Choroid plexus epithelial cell (primary cell): ENCODE measurements at regions not wholly inside any gene's neighbourhood (a gene's known extent, or its start where the extent isn't known, plus 50 kb on each side); places are given as distances from the start of the nearest gene placed in this dataset.
A peak's percentile ranks its signal among the peaks of the same experiment; 100 is the strongest.

Source experiments
- DNase-seq: peaks from one replicate; pipeline ENCODE4 v3.0.0-alpha.2; 2010; ENCODE audit warnings: low read depth
- H3K4me3 ChIP-seq: 2 replicates; pipeline ENCODE4 v1.5.1; 2011; ENCODE audit warnings: low read depth, mild to moderate bottlenecking, control low read depth, low read length, moderate library complexity
- CTCF ChIP-seq: conservative IDR thresholded peaks from 2 replicates; pipeline ENCODE4 v1.5.1; 2011; ENCODE audit warnings: low read depth, mild to moderate bottlenecking, control low read depth, inconsistent platforms, low read length, moderate library complexity

- no peak overlapping the region for H3K4me3 ChIP-seq
- no peak for TF ChIP-seq CTCF
- DNase-seq: peak; percentile 79
These were observed 161.7 kb upstream of the HES1 start for GRCh38 chr3:193974191-193974652.

DNA sequence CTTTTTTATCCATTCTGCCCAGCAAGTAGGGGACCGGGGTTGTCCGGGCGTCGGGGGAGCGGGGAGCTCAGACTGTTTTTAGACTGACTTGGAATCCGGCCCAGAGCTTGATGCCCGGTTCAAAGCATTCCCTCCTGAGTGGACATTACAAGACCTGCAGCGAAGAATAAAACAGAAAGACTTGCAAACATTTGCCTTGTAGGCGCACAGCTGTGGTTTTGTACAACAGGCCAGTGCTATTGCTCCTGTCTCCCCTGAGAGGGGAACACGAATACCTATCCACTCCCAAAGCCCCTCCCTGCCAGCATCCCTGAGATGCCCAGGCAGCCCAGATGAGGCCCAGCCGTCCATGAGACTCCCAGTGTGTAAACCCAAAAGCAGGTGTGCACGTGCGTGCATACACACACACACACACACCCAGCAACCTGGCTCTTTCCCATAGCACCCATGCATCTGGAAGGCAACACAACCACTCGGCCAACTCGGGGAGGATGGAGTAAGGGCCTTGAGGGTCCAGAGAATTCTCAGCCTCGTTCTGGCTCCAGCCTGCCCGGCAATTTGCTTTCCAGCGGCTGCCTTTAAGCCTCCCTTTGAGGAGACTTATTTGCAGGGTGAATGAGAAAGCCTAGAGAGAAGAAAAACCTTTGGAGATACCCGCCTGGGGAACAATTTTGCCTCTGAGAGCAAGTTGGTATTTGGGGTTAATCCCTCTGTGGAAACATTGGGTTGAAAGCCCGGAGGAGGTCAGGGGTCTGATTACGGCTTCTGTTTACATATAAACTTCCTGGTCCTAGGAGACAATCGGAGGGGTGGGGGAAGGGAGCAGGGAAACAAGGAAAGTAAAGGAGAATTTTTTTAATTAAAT is 161.0 kb upstream of the HES1 start:
- H3K4me3 ChIP-seq: no peak overlapping the region
- peak; percentile 23 for DNase-seq
- no peak for TF ChIP-seq CTCF

DNA sequence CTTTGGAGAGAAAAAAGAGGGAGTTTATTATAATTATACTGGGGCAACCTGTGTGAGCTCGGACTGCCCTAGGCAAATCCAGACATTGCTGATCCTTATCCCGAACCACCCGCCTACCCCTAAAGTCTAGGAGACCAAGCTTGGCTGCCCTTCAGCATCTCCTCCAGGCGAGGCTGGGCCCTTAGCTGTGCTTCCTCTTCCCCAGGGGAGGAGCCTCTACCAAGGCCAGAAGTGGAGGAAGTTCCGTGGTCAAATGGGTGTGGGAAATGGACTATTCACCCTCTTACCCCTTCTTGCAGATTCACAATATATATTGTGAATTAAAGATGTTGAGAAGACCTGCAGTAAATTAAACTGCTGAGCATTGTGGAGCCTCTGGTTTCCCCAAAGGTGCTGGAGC is 158.3 kb upstream of the HES1 start:
- no peak overlapping the region for H3K4me3 ChIP-seq
- TF ChIP-seq CTCF: no peak
- no peak for DNase-seq

DNA sequence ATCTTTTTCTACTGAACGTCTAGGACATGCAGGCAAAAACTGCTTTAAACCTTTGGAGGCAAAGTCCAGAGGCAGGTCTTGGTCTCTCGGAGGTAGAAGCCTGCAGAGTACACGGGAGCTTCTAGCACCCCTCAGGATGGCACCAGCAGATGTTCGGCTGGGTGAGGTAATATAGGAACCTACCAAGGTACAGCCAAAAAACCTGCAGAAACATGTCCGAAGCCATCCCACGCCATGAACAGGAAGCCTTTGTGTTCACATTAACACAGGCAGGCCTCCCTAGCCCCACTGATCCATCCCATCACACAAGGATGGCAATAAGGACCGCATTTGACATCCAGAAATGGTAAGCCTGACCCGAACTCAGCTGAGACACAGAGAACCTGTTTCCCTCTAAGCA is 157.9 kb upstream of the HES1 start:
- no peak for DNase-seq
- no peak for TF ChIP-seq CTCF
- no peak overlapping the region for H3K4me3 ChIP-seq

DNA sequence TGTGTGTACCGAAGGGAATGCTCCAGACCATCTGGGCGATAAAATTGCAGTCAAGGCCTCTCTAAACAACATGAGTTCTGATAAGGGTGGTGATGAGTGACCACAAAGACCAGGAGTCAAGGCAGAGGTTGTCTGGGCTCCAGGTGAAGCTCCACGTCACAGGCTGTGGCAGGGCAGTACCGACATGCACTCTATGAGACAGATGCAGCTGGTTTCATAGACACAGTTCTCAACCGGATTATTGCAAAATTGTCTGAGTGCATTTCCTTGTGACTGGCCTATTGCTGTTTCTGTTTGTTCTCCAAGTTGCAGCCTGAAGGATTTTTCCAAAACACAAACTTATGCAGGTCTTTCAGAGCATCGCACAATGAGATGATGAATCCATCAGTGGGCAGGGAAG is 157.5 kb upstream of the HES1 start:
- no peak for TF ChIP-seq CTCF
- peak; percentile 76 for DNase-seq
- H3K4me3 ChIP-seq: no peak overlapping the region

DNA sequence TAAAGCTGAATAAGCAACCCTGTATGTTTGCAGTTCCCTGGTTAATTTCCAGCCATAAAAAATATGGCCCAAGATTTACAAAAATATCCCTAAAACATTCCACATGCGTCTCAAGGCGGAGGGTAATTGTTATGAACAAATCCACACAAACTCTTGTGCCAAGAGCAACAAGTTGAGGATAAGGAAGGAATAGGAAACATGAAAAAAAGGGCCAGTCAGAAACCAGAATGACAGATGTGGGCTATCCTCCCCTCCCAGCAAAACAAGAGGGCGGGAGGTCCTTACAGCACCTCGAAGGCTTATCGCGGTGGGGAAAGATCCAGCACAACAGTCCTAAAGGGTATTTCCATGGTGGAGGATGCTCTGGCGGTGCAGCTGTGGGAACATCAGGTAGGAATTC is 155.6 kb upstream of the HES1 start:
- DNase-seq: no peak
- no peak overlapping the region for H3K4me3 ChIP-seq
- TF ChIP-seq CTCF: no peak

- H3K4me3 ChIP-seq: no peak overlapping the region
- TF ChIP-seq CTCF: no peak
These were observed 155.0 kb upstream of the HES1 start for GRCh38 chr3:193980905-193981304.

More at GRCh38 chr3:193980905-193981304, 155.0 kb upstream of the HES1 start:
- no peak for DNase-seq
